Neural cell (in vitro differentiated cells): ENCODE measurements at regions not wholly inside any gene's neighbourhood (a gene's known extent, or its start where the extent isn't known, plus 50 kb on each side); places are given as distances from the start of the nearest gene placed in this dataset.

Experiments used
- H2AFZ ChIP-seq: fragments of 200-600, 300-800 bp; sonication (generic), shearing (Covaris generic); 2 replicates; pipeline ENCODE4 v1.6.0; 2014; ENCODE audit warnings: low read depth, mild to moderate bottlenecking, antibody characterized with exemption, low read length, moderate library complexity
- H3F3A ChIP-seq: fragments of 200-600 bp; shearing (Covaris generic); 2 replicates; pipeline ENCODE4 v1.6.1; 2016; ENCODE audit warnings: mild to moderate bottlenecking, moderate library complexity, mixed read lengths, antibody characterized with exemption, low read length; ENCODE audit not compliant: insufficient read depth, poor library complexity, severe bottlenecking
- H3K27ac ChIP-seq: fragments of 200-600, 300-800 bp; sonication (generic), shearing (Covaris generic); 2 replicates; pipeline ENCODE4 v1.5.1; 2014; ENCODE audit warnings: mild to moderate bottlenecking, low read length, moderate library complexity
- H3K27me3 ChIP-seq: fragments of 300-800, 200-600 bp; sonication (generic), shearing (Covaris generic); 2 replicates; pipeline ENCODE4 v1.6.0; 2014; ENCODE audit warnings: mild to moderate bottlenecking, low read depth, low read length, moderate library complexity; ENCODE audit not compliant: insufficient read depth
- H3K36me3 ChIP-seq: fragments of 300-800, 200-600 bp; sonication (generic), shearing (Covaris generic); 2 replicates; pipeline ENCODE4 v1.5.1; 2014; ENCODE audit warnings: mild to moderate bottlenecking, antibody characterized with exemption, low read length, moderate library complexity; ENCODE audit not compliant: insufficient read depth
- H3K4me2 ChIP-seq: fragments of 300-800, 200-600 bp; sonication (generic), shearing (Covaris generic); 2 replicates; pipeline ENCODE4 v1.6.0; 2014; ENCODE audit warnings: mild to moderate bottlenecking, low read length
- H3K4me3 ChIP-seq: fragments of 300-800, 200-600 bp; sonication (generic), shearing (Covaris generic); 2 replicates; pipeline ENCODE4 v1.5.1; 2014; ENCODE audit warnings: mild to moderate bottlenecking, low read length, moderate library complexity
- H3K79me2 ChIP-seq: fragments of 200-600 bp; shearing (Covaris generic); replicated peaks from 2 replicates; pipeline ENCODE4 v1.6.0; 2014; ENCODE audit warnings: mild to moderate bottlenecking, low read length, moderate library complexity; ENCODE audit not compliant: insufficient read depth
- H3K9ac ChIP-seq: fragments of 300-800, 200-600 bp; sonication (generic), shearing (Covaris generic); 2 replicates; pipeline ENCODE4 v1.6.1; 2016; ENCODE audit warnings: mild to moderate bottlenecking, low read length, mixed read lengths
- H3K9me2 ChIP-seq: fragments of 200-600 bp; shearing (Covaris generic); 2 replicates; pipeline ENCODE4 v1.6.1; 2016; ENCODE audit warnings: mild to moderate bottlenecking, low read length, mixed read lengths; ENCODE audit not compliant: insufficient read depth
- H3K9me3 ChIP-seq: fragments of 200-600, 300-800 bp; sonication (generic), shearing (Covaris generic); 2 replicates; pipeline ENCODE4 v1.6.1; 2016; ENCODE audit warnings: mild to moderate bottlenecking, mixed run types, low read length, moderate library complexity, mixed read lengths
- H4K20me1 ChIP-seq: fragments of 200-600 bp; shearing (Covaris generic); 2 replicates; pipeline ENCODE4 v1.6.1; 2016; ENCODE audit warnings: mild to moderate bottlenecking, mixed run types; ENCODE audit not compliant: insufficient read depth
- CTCF ChIP-seq: fragments of 450-650 bp; IDR thresholded peaks from 2 replicates; pipeline ENCODE4 v1.5.1; 2014; ENCODE audit warnings: antibody characterized with exemption, mild to moderate bottlenecking, moderate library complexity; ENCODE audit not compliant: poor library complexity, severe bottlenecking
- EP300 ChIP-seq: fragments of 450-650 bp; conservative IDR thresholded peaks from 2 replicates; pipeline ENCODE4 v1.6.1; 2014; ENCODE audit warnings: antibody characterized with exemption, mild to moderate bottlenecking, moderate library complexity; ENCODE audit not compliant: poor library complexity, severe bottlenecking
- EZH2 ChIP-seq: fragments of 200-600, 300-800 bp; shearing (Covaris generic), sonication (generic); IDR thresholded peaks from 2 replicates; pipeline ENCODE4 v1.6.1; 2014; ENCODE audit warnings: antibody characterized with exemption, low read length, borderline replicate concordance, mild to moderate bottlenecking; ENCODE audit not compliant: insufficient read depth, poor library complexity, severe bottlenecking
- MXI1 ChIP-seq: fragments of 450-650 bp; conservative IDR thresholded peaks from 2 replicates; pipeline ENCODE4 v1.6.1; 2014; ENCODE audit warnings: antibody characterized with exemption, mild to moderate bottlenecking; ENCODE audit not compliant: poor library complexity, severe bottlenecking
- POLR2AphosphoS5 ChIP-seq: IDR thresholded peaks from 2 replicates; pipeline ENCODE4 v1.6.1; 2012
- RAD21 ChIP-seq: fragments of 450-650 bp; conservative IDR thresholded peaks from 2 replicates; pipeline ENCODE4 v1.6.1; 2014; ENCODE audit warnings: antibody characterized with exemption, mild to moderate bottlenecking, moderate library complexity
- REST ChIP-seq: IDR thresholded peaks from 2 replicates; pipeline ENCODE4 v1.6.1; 2012; ENCODE audit warnings: borderline replicate concordance
- SMC3 ChIP-seq: fragments of 450-650 bp; conservative IDR thresholded peaks from 2 replicates; pipeline ENCODE4 v1.6.1; 2014; ENCODE audit warnings: antibody characterized with exemption, mild to moderate bottlenecking, moderate library complexity; ENCODE audit not compliant: poor library complexity
- TAF1 ChIP-seq: IDR thresholded peaks from 2 replicates; pipeline ENCODE4 v1.6.1; 2012; ENCODE audit warnings: low read depth

- Histone ChIP-seq H3K9ac (no peak overlapping the region), H2AFZ (no peak overlapping the region), H3K9me3 (no peaks in the 10 kb centered on the region), H3K9me2 (no peaks in the 10 kb centered on the region), H3K4me3 (no peak overlapping the region), H3K27me3 (no peaks in the 10 kb centered on the region), H3K27ac (no peak overlapping the region), H4K20me1 (no peaks in the 10 kb centered on the region), H3K4me2 (no peak overlapping the region), H3K36me3 (no peaks in the 10 kb centered on the region), H3K79me2 (no peaks in the 10 kb centered on the region), H3F3A (no peaks in the 10 kb centered on the region)
- TF ChIP-seq MXI1 (no peak), REST (no peak), POLR2AphosphoS5 (no peak), TAF1 (no peak), EP300 (no peak), SMC3 (no peak), RAD21 (no peak)
Measured at GRCh38 chr11:80009081-80009480, 568.3 kb upstream of the TENM4 start.

- Histone ChIP-seq H2AFZ (no peak overlapping the region), H3K36me3 (no peaks in the 10 kb centered on the region), H3K27ac (no peak overlapping the region), H3K4me3 (no peak overlapping the region), H3K9me2 (no peaks in the 10 kb centered on the region), H3K79me2 (no peaks in the 10 kb centered on the region), H3K27me3 (no peaks in the 10 kb centered on the region), H3F3A (no peaks in the 10 kb centered on the region), H3K9me3 (no peaks in the 10 kb centered on the region), H4K20me1 (no peaks in the 10 kb centered on the region), H3K9ac (no peak overlapping the region), H3K4me2 (no peak overlapping the region)
- no peak for TF ChIP-seq POLR2AphosphoS5
- TF ChIP-seq EZH2 = no peak
- no peak for TF ChIP-seq CTCF
- TF ChIP-seq RAD21 = no peak
- no peak for TF ChIP-seq TAF1
Measured at GRCh38 chr11:80007616-80008015, 566.8 kb upstream of the TENM4 start.

- Histone ChIP-seq H4K20me1 (no peaks in the 10 kb centered on the region), H3K9me2 (no peaks in the 10 kb centered on the region), H3K27me3 (no peaks in the 10 kb centered on the region), H3K9ac (no peak overlapping the region), H3K9me3 (no peaks in the 10 kb centered on the region), H3K27ac (no peak overlapping the region), H3F3A (no peaks in the 10 kb centered on the region), H3K79me2 (no peaks in the 10 kb centered on the region), H2AFZ (no peak overlapping the region), H3K4me3 (no peak overlapping the region), H3K4me2 (no peak overlapping the region), H3K36me3 (no peaks in the 10 kb centered on the region)
- TF ChIP-seq CTCF = no peak
- no peak for TF ChIP-seq REST
- TF ChIP-seq SMC3 = no peak
- no peak for TF ChIP-seq POLR2AphosphoS5
- TF ChIP-seq EZH2 = no peak
- TF ChIP-seq EP300 = no peak
- no peak for TF ChIP-seq MXI1
- TF ChIP-seq TAF1 = no peak
- no peak for TF ChIP-seq RAD21
Measured at GRCh38 chr11:79990141-79990540, 549.3 kb upstream of the TENM4 start.
